ENCODE measurements at regions not wholly inside any gene's neighbourhood (a gene's known extent, or its start where the extent isn't known, plus 50 kb on each side); places are given as distances from the start of the nearest gene placed in this dataset.
"Not testable (repeated sequence)": the region's sequence is repeated elsewhere in the genome, so short reads cannot be mapped to it uniquely, and the experiment has no call there.

DNA sequence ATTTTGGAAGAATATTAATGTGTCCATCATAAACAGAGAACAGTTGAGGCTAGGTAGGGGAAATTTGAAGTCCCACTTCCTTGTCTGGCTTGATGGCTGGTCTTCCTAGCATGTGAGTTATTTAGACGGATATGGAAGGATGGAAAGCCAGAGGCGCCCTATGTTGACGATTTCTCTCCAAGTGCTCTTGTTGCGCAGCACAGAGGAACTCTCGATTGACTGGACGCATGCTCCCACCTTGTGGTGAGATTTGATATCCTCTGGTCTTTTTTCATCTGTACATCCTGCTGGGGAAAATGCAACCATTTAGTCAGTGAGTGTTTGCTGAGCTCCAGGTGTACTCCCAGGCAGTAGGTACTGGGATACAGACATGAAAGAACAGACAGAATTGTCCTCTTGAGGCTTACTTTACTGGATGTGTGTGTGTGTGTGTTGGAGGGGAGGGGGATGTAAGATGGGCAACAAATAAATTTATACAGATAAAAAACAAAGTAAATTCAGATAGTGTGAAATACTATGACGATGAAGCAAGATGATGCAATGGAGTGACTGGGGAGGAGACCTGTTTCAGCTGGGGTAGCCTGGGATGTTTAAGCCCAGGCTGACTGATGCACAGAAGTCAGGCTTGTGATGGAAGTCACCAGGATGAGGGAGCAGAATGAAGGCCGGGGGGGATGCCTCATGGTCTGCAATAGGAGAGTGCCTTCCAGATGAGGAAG is 137.2 kb downstream of the TRIM43 start:
- DNase-seq: peak; percentile 69

DNA sequence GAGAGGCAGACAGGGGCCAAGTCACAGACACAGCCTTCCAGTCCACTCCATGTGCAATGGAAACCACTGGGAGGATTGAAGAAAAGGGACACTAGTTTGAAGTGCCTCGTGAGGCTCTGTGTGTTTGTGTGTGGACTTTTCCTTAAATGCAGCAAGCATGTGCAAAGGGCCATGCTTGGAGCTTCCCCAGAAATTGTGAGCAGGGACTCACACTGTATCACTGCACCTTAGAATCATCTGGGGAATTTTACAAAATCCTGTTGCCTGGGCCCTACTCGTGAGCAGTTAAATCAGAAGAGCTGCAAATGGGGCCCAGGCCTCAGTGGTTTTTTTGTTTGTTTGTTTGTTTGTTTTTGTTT is 137.8 kb downstream of the TRIM43 start:
- no peak for DNase-seq

DNA sequence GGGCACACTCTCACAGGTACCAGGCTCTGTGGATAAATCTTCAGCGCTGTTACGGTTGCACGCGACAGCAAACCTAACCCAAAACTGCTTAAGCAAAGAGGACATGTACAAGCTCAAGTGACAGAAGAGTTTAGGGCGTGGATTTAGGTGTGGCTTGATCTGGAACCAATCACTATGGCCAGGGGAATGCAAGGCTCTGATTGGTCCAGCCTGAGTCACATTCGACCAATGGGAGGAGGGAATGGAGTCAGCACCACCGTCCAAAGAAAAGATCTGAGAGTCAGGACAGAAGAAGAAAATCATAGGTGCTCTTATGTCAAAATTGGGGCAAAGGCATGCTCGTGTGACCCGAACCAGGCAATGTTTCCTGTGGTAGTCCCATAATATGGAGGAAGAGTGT is 139.0 kb downstream of the TRIM43 start:
- DNase-seq: no peak

DNA sequence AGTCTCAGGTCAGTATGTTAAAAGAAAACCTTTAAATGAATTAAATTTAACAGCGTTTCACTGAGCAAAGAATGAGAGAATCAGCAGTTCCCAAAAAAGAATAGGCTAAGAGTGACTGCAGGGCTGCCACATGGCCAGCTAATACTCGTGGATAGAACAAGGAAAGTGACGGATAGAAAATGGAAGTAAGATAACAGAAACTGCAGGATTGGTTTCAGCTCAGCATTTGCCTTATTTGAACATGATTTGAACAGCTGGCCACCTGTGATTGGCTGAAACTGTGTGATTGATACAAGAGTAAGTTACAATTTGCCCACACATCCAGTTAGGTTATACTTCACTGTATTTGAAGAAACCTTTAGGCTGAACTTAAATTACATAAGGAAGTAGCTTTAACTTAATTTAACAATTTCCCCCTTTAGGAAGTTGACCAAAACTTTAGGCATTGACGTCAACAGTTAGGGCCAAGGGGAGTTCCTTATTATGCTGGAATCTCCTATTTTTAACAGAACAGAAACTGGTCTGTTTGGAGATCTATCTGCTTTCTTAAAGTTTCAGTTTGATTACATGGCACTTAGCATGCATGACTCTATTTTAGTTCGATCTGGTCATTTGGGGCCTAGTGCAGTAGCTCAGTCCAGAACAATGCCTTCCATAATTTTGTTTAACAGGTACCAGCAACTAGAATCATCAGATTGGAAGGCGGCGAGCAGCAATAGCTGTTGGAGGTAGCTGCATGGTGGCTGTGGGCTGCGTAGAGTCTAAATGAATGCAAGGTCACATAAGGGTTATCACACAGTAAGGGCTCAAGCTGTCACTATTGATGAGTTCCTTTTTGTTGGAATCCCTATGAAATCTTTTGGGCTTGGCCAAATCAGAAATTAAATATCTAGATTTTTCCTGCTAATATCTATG is 143.4 kb downstream of the TRIM43 start:
- no peak for DNase-seq

DNA sequence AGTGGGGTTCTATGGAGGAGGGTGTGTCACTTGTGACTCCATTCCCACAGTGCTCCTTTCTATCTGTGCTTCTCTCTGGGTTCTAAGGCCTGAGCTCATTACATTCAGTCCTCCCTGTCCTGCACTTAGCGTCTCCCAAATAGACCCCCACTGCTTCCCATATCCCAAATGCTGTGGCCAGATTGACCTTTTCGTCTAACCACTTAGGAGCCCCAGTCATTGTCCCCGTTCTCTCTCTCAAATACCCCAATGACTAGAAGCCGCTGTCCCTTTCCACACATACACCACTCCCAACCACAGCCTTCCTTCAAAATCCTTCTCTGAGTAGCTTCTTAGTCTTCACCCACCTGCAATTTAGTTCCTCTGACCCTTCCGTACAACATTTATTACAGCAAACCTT is 146.5 kb downstream of the TRIM43 start:
- DNase-seq: no peak

DNA sequence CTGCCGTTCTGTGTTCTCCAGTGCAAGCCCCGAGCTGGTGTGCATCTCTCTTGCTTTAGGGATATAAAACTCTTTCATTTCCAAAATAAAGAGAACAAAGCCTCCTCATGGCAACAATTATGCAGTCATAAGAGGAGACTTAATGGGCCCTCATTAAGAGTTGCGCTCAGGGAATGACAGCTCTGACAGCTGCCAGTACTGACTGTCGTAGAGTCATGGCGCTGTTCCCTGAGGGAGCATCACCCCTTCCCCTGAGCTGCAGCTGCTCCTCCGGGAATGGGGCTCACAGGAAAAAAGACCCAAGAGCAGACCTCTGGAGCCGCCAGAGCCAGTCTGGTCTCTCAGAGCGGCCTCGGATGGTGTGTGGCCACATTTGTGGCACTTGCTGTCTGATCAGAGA is 160.3 kb downstream of the TRIM43 start:
- not testable (repeated sequence) for DNase-seq

DNA sequence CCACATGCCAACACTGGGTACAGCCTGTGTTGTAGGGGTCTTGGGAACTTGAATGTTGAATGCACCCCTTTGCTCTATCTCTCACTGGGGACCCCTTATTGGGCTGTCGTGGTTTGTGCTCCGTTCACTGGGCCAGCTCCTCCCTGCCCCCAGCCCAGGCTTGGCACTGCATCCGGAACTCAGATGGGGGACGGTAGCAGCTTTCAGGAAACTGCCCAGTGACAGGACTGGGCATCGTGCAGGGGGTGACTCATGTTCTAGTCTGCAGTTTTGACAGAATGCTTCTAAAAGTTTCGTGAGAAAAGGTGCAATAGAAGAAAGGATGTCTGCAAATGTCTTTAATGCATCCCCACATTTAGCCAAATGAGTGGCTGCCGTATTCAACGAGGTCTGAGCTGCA is 162.0 kb downstream of the TRIM43 start:
- not testable (repeated sequence) for DNase-seq

DNA sequence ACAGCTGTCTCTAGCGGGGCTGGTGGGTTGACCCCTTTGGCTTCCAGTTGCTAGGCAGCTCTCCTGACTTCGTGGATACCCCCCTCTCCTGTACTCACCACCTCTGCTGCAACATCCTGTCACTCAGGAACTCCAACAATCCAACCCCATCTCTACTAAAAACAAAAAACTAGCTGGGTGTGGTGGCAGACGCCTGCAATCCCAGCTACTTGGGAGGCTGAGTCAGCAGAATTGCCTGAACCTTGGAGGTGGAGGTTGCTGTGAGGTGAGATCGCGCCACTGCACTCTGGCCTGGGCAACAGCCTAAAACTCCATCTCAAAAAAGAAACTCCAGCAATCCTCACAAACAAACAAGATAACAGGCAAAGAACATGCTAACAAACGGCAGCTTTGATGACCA is 162.4 kb downstream of the TRIM43 start:
- DNase-seq: not testable (repeated sequence)

DNA sequence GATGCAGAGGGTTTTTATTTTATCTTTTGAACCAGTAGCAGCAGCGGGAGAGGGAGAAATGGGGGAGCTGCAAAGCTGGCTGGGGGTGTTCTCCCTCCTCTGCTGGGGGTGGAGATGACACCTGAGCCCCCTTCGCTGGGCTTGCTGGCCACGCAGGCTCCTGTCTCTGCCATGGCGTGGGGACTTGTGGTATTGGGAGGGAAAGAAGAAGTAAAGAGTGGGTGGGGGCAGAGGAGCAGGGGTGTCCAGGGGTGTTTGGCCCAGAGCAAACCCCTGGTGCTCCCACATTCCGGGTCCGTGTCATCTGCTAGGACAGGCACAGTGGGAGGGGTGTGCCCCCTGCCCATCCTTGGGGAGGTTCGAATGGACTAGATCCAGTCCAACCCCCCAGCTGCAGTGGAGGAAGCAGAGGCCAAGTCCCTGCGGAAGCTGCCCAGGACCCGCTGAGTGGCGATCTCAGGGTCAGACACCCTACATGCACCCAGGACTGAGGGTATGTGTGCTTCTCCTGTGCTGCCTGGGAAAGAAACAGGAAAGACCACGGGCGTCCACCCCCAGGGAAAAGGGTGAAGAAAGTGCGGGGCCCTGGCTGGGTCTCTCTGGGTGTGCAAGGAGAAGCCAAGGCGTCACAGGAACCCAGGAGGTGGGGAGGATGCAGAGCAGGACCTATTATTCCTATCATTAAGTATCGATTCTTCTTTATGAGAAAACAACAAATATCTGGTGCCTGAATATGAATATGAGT is 163.2 kb downstream of the TRIM43 start:
- not testable (repeated sequence) for DNase-seq

DNA sequence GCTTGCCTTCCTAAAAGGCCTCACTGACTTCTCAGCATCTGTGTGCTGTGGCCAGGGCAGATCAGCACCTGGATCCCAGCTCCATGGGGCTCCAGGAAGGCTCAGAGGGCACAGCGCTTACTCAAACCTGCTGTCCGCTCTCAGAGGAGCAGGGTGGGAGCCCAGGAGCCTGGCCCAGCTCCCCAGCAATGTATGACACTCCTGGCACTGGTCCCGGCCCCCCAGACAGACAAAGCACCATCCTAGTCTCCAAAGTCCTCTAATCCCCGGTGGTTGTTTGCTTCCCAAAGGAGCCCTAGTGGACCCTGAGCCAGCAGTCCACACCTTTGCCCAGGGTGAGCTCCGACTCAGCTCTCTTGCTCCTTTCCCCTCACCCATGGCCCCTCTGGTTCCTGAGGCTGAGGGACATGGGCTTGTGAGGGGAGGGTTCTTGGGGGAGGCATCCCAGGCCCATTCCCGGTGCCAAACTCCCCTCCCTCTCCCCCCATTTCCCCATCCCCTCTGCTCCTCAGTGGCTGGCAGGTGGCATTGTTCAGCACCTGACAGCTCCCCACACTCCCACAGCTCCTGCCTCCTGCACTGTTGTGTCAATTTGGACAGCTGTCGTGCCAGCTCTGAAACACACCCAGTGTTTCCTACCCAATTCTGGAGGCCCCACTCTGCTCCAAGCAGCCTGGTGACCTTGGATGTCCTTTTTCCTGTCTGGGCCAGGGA is 164.3 kb downstream of the TRIM43 start:
- not testable (repeated sequence) for DNase-seq

DNA sequence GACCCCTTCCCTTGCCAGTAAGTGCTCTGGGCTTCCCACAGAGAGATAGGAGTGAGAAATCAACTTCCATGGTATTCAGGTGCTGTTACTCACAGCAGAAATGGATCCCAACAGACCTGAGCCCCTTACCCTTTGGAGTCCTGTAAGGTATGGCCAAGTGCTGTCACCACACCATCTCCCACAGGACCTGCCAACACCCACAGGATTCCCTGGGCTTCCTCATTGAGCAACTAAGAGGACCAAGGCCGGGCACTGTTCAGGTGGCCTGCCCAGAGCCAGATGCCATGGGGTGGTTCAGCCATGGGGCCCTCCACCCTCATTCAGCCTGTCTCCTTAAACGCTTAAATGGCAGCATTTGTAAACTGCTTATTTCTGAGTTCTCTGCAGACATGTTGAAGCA is 166.2 kb downstream of the TRIM43 start:
- no peak for DNase-seq

DNA sequence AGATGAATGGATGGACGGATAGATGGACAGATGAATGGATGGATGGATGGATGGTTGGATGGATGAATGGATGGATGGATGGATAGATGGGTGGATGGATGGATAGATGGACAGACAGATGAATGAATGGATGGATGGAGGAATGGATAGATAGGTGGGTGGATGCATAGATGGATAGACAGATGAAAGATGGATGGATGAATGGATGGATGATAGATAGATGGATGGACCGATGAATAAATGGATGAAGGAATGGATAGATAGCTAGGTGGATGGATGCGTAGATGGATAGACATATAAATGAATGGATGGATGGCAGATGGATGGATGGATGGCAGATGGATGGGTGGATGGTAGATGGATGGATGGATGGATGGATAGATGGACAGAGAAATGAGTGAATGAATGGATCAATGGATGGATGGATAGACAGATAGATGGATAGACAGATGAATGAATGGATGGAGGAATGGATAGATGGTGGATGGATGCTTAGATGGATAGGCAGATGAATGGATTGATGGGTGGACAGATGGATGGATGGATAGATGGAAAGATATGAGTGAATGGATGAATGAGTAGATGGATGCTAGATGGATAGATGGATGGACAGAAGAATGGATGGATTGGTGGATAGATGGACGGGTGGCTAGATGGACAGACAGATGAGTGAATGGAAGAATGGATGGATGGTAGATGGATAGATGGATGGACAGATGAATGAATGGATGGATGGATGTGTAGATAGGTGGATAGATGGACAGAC is 167.9 kb downstream of the TRIM43 start:
- DNase-seq: no peak

DNA sequence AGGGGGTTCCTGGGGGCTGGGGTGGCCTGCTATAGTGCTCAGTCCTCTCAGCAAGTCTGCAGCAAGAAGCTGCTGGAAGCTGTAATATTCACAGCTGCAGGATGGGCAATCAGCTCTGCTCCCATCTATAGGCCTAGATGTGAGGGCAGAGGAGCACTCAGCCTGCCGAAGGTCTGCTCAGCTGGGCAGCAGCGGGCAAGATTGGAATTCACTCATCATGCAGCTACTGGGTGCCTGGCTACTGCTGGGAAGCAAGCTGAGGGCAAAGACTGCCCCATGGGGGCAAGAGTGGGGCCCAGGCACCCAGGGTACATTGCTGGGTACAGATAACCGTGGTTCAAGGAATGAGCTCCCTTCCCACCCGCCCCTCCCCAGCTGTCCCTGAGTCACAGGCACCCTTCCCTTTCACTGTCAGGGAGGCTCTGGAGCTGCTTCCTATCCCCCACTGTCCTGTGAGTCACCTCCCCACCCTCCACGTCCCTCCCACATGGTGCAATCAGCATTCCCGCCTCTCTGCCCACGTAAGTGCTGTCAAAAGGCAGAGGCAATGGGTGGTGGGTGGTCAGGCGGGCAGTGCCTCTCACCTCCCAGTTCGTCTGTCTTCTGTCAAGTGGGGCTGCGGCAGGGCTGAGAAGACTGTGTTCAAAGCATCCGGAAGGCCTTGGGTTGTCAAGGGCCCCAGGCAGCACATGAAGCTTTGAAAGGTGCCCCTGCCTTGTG is 169.2 kb downstream of the TRIM43 start:
- DNase-seq: no peak

DNA sequence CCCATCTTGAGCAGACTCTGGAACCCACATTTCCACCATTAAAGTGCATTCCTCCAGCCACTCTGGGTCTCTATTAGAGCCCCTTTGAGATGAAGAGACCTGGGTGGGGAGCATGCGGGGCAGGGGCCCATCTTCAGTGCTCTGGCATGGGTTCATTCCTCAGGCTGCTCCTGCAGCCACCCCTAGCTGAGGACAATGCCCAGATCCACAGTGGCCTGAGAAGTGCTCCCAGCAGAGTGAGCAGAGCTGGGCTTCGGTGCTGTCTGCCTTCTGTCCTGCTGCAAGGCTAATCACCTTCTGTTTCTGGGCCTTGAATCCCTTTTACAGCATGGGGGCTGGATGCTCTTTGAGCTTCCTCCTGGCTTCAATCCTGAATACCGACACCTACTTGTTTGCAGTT is 169.8 kb downstream of the TRIM43 start:
- no peak for DNase-seq

DNA sequence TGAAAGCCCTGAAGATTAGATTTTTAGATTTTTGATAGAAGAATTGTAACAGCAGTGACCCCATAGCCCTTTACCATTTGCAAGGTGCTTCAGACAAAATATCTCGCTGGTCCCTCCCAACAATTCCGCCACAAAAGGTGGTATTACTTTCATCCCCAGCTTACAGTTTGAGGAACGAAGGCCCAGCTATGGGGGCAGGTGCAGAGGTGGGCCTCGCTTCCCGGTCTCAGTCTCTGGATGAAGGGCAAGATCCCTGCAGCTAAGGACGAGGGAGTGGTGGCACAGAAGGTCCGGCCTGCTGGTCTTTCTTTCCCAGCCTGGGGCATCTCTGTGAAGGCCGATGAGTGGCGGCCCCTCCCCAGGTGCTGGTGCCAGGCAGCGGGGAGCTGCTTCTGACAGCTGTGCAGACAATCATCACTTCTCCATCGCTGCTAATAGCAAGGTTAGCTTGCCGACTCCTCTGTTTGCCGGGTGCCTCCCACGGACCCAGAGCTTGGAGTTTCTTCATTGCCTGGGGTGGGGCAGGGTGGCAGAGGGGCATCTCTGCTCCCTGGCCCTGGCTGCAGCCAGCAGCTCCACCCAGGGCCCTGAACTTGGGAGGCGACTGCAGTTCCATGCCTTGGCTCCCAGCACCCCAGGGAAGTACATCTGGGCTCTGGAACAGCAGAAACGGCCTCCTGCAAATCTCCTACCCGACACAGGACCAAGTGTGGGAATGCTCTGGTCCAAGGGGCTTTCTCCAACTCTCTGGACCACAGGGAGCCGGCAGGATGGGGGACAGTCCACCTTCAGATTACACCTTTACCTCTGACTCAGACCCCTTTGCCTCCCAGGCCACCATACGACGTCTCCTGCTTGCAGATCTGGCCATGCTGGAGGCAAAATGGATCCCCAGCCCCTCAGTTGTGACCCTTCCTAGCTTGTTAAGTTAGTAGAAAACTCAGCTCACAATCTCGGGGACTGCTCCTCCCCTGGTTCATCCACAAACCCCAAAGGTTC is 170.5 kb downstream of the TRIM43 start:
- not testable (repeated sequence) for DNase-seq

DNA sequence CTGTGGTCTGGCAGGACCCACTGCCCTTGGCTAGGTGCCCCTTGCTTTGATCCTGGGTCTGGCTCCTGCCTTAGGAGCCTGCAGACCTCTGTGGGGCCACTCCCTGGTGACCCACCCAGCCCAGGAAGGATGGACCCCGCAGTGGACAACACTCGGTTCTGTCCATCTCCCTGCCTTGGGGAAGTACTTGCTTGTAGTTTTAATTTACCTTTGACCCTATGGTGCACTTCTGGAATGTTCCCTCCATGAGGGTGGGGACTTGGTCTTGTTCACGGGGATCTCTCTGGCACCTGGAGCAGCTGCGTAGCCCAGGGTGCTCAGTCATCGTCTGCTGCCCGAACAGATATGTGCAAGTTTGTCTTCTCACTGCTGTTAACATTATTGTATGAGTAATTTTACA is 171.3 kb downstream of the TRIM43 start:
- not testable (repeated sequence) for DNase-seq

DNA sequence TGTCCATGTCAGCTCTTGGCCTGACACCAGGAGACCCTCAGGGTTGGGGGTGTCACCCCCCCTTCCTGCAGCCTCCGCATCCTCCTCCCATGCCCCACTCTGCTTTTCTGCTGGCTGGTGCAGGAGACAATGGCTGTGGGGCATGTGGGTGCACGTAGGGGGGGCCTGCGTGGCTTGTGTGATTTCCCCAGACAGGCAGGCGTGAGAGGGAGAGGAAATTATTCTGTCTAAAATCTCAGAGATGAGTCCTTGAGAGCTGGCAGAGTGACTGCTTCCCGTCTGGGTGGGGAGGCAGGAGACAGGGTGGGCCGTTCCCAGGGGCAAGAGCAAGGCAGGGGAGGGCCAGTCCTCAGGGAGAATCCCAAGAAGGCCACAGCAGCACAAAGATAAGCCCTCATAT is 173.2 kb downstream of the TRIM43 start:
- not testable (repeated sequence) for DNase-seq

DNA sequence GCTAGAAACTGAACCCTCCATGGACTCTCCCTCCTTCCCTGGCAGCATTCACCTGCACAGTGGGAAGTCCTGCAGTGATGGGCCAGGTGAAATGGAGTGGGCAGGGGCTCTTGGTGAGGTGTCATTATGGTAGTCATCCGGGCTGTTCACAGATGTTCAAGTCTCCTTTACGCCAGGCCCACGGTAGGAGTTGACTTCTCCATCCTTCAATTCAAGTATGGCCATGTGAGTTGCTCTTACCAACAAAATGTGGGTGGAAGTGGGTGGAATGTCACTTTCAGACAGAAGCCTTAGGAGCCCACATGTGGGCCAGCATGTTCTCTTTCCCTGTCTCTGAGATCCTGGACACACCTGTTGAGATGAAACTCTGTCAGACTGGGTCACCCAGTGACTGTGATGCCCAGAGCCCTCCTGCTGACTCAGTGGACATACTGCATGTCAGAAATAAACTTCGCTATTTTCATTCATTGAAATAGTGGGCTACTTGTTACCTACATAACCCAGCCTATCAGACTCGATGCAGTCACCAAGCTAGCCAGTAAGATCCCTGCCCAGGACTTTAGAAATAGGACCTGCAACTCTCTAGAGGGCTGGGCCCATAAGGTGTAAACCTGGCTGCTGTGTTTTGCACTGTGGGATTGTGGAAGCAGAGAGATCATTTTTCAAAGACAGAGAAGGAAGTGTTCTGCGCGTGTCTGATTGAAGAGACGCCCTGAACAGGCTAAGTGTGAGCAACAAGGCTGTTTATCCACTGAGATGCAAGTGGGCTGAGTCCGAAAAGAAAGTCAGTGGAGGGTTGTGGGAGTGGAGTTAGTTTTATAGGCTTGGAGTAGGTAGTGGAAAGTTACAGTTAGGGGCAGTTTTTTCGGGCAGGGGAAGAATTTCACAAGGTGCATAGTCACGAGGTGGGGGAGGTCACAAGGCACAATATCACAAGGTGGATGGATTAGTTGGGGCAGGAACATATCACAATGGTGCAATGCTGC is 174.4 kb downstream of the TRIM43 start:
- not testable (repeated sequence) for DNase-seq

DNA sequence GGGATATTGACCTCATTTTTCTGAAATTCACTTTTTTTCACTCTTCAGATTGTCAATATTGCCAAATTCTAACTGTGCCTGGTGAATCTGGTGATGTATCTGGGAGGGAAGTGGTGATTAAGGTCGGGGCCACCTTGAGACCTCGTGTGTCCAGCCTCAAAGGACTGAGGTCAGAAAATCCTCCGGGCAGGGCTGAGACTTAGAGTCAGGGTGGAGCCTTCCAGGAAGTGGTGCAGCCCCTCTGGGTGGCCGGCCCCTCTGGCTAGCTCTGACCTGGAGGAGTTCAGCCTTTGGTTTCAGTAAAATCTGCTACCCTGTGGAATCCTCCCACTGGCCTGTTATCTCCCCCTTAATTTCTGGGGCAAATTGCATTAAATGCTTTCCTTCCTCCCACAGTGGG is 175.7 kb downstream of the TRIM43 start:
- not testable (repeated sequence) for DNase-seq
